Motor neuron (in vitro differentiated cells): ENCODE measurements at regions not wholly inside any gene's neighbourhood (a gene's known extent, or its start where the extent isn't known, plus 50 kb on each side); places are given as distances from the start of the nearest gene placed in this dataset.
"Not testable (repeated sequence)": the region's sequence is repeated elsewhere in the genome, so short reads cannot be mapped to it uniquely, and the experiment has no call there.

Source experiments
- ATAC-seq, 8 experiments: fragments of 200-7000 bp; cut with Tn5 transposase; replicated peaks in 6 of 8; 2 replicates each; pipeline ENCODE4 v1.8.0; 2021; ENCODE audit warnings: mild to moderate bottlenecking in 8 of 8, moderate library complexity in 8 of 8
- H3K27ac ChIP-seq, 2 donors: fragments of 250-450 bp; sonication (Bioruptor Pico); 2 replicates each; pipeline ENCODE4 v1.9.0; 2021; ENCODE audit warnings: antibody characterized with exemption in 2 of 2, mild to moderate bottlenecking in 2 of 2, moderate library complexity in 1 of 2
- H3K4me1 ChIP-seq, 2 donors: fragments of 250-450 bp; sonication (Bioruptor Pico); replicated peaks in 1 of 2; 2 replicates each; pipeline ENCODE4 v1.6.1; 2021; ENCODE audit warnings: antibody characterized with exemption in 2 of 2, mild to moderate bottlenecking in 2 of 2, moderate library complexity in 1 of 2
- H3K4me3 ChIP-seq, 5 donors: fragments of 250-450 bp; sonication (Bioruptor Pico); 2 replicates each; pipeline ENCODE4 v1.9.0; 2021; ENCODE audit warnings: antibody characterized with exemption in 5 of 5, mild to moderate bottlenecking in 5 of 5, moderate library complexity in 4 of 5
- WGBS, 10 experiments: fragments of 450-650 bp; shearing (Covaris generic); methylation state at CpG; one replicate each; pipeline ENCODE4 v1.0.0; 2022; 5-methylcytosine and 5-hydroxymethylcytosine counted together
- in situ Hi-C, 9 experiments: fragments of 400-800 bp; cut with MboI; loops; one replicate each; pipeline ENCODE4 v1.15.0; 2021; ENCODE audit warnings: low sequenced_read_pairs in 9 of 9, low pct_unique_long_range_greater_than_20kb in 2 of 9; ENCODE audit not compliant: unreplicated experiment in 9 of 9

GRCh38 chr4:187128222-187128621 lies 404.6 kb upstream of the FAT1 start:
- Histone ChIP-seq H3K27ac (no peak overlapping the region), H3K4me3 (no peak overlapping the region), H3K4me1 (peaks cover 13 to 24% of the 10 kb centered on the region in 2 donors)
- in situ Hi-C loops, result no loop called here
- WGBS, 10 experiments, result 45 to 100% (median 72%) methylated on average over 2 to 9 of the region's 11 CpGs; no CpG with 5 or more reads in 1 of the 10 experiments
- ATAC-seq, result peak in 5 of 8 experiments; percentile 71 to 97 (median 76)

GRCh38 chr4:187128976-187129375 lies 405.3 kb upstream of the FAT1 start:
- Histone ChIP-seq H3K4me3 (no peak overlapping the region), H3K27ac (no peak overlapping the region), H3K4me1 (peaks cover 6 to 17% of the 10 kb centered on the region in 2 donors)
- in situ Hi-C loops, result no loop called here
- no peak for ATAC-seq
- WGBS, 10 experiments, result 28 to 74% (median 52%) methylated on average over 3 to 6 of the region's 8 CpGs

- 20 to 100% methylated on average over 1 of the region's 1 CpG; no CpG with 5 or more reads in 8 of the 10 experiments for WGBS, 10 experiments
- in situ Hi-C loops, H3K4me1 ChIP-seq, ATAC-seq, H3K27ac ChIP-seq, H3K4me3 ChIP-seq: not testable (repeated sequence)
Observed at GRCh38 chr4:187131826-187132225, 408.2 kb upstream of the FAT1 start.

- 17 to 100% (median 75%) methylated on average over 2 to 5 of the region's 6 CpGs; no CpG with 5 or more reads in 3 of the 10 experiments for WGBS, 10 experiments
- no peak overlapping the region for H3K4me3 ChIP-seq
- H3K4me1 ChIP-seq, result peaks cover 0 to 2% of the 10 kb centered on the region in 2 donors
- no peak for ATAC-seq
- in situ Hi-C loops, result no loop called here
- no peak overlapping the region for H3K27ac ChIP-seq
Observed at GRCh38 chr4:187135878-187136277, 412.2 kb upstream of the FAT1 start.

GRCh38 chr4:187139141-187139540 lies 415.5 kb upstream of the FAT1 start:
- 60 to 96% (median 77%) methylated on average over 1 to 3 of the region's 4 CpGs; no CpG with 5 or more reads in 3 of the 10 experiments for WGBS, 10 experiments

GRCh38 chr4:187141101-187141500 lies 417.4 kb upstream of the FAT1 start:
- WGBS, 10 experiments, result 41 to 94% (median 84%) methylated on average over 3 to 7 of the region's 7 CpGs; no CpG with 5 or more reads in 1 of the 10 experiments
- Histone ChIP-seq H3K4me3 (no peak overlapping the region), H3K27ac (no peak overlapping the region), H3K4me1 (peaks cover 0 to 2% of the 10 kb centered on the region in 2 donors)
- in situ Hi-C loops, result no loop called here
- no peak for ATAC-seq

More at GRCh38 chr4:187139141-187139540, 415.5 kb upstream of the FAT1 start:
- no peak overlapping the region for H3K27ac ChIP-seq
- H3K4me3 ChIP-seq, result no peak overlapping the region
- peaks cover 0 to 2% of the 10 kb centered on the region in 2 donors for H3K4me1 ChIP-seq
- in situ Hi-C loops, result no loop called here
- no peak for ATAC-seq

- in situ Hi-C loops, result no loop called here
- Histone ChIP-seq H3K4me3 (no peak overlapping the region), H3K27ac (no peak overlapping the region), H3K4me1 (no peaks in the 10 kb centered on the region)
- no peak for ATAC-seq
- WGBS, 10 experiments, result 3 to 94% (median 80%) methylated on average over 1 to 8 of the region's 8 CpGs; no CpG with 5 or more reads in 1 of the 10 experiments
Observed at GRCh38 chr4:187149229-187149945, 425.7 kb upstream of the FAT1 start.

GRCh38 chr4:187157380-187157958 lies 433.8 kb upstream of the FAT1 start:
- H3K27ac ChIP-seq, result no peak overlapping the region
- in situ Hi-C loops, result no loop called here
- H3K4me1 ChIP-seq, result no peaks in the 10 kb centered on the region
- WGBS, 10 experiments, result 56 to 100% (median 93%) methylated on average over 1 to 15 of the region's 21 CpGs; no CpG with 5 or more reads in 2 of the 10 experiments
- ATAC-seq, result no peak
- H3K4me3 ChIP-seq, result no peak overlapping the region

GRCh38 chr4:187158003-187158402 lies 434.3 kb upstream of the FAT1 start:
- H3K27ac ChIP-seq, result no peak overlapping the region
- ATAC-seq, result no peak

GRCh38 chr4:187160486-187160885 lies 436.8 kb upstream of the FAT1 start:
- WGBS, 10 experiments, result 48 to 100% (median 88%) methylated on average over 1 to 3 of the region's 3 CpGs; no CpG with 5 or more reads in 2 of the 10 experiments
- Histone ChIP-seq H3K4me3 (no peak overlapping the region), H3K4me1 (peaks cover 0 to 3% of the 10 kb centered on the region in 2 donors), H3K27ac (no peak overlapping the region)
- in situ Hi-C loops, result no loop called here
- ATAC-seq, result no peak

More at GRCh38 chr4:187158003-187158402, 434.3 kb upstream of the FAT1 start:
- WGBS, 10 experiments, result 60 to 100% (median 96%) methylated on average over 1 to 10 of the region's 10 CpGs; no CpG with 5 or more reads in 1 of the 10 experiments
- no peaks in the 10 kb centered on the region for H3K4me1 ChIP-seq
- H3K4me3 ChIP-seq, result no peak overlapping the region
- in situ Hi-C loops, result no loop called here

- Histone ChIP-seq H3K27ac (no peak overlapping the region), H3K4me3 (no peak overlapping the region), H3K4me1 (peaks cover 0 to 3% of the 10 kb centered on the region in 2 donors)
- peak in 2 of 8 experiments; percentile 69 to 85 for ATAC-seq
- in situ Hi-C loops, result no loop called here
- 45 to 100% (median 92%) methylated on average over 1 to 5 of the region's 7 CpGs; no CpG with 5 or more reads in 1 of the 10 experiments for WGBS, 10 experiments
Observed at GRCh38 chr4:187166886-187167512, 443.3 kb upstream of the FAT1 start.

GRCh38 chr4:187171706-187172339 lies 448.2 kb upstream of the FAT1 start:
- no peak for ATAC-seq

GRCh38 chr4:187172340-187172761 lies 448.7 kb upstream of the FAT1 start:
- H3K4me1 ChIP-seq, result no peaks in the 10 kb centered on the region
- H3K4me3 ChIP-seq, result no peak overlapping the region
- no peak overlapping the region for H3K27ac ChIP-seq
- in situ Hi-C loops, result no loop called here
- WGBS, 10 experiments, result 0 to 100% (median 75%) methylated on average over 1 to 6 of the region's 7 CpGs; no CpG with 5 or more reads in 1 of the 10 experiments
- peak in 3 of 8 experiments; percentile 82 to 96 (median 96) for ATAC-seq

More at GRCh38 chr4:187171706-187172339, 448.2 kb upstream of the FAT1 start:
- in situ Hi-C loops, result no loop called here
- Histone ChIP-seq H3K4me3 (no peak overlapping the region), H3K27ac (no peak overlapping the region), H3K4me1 (no peaks in the 10 kb centered on the region)
- WGBS, 10 experiments, result 7 to 89% (median 64%) methylated on average over 2 to 11 of the region's 12 CpGs
